RWPE1 (cell line): ENCODE measurements at regions not wholly inside any gene's neighbourhood (a gene's known extent, or its start where the extent isn't known, plus 50 kb on each side); places are given as distances from the start of the nearest gene placed in this dataset.
"Not testable (repeated sequence)": the region's sequence is repeated elsewhere in the genome, so short reads cannot be mapped to it uniquely, and the experiment has no call there.

Experiments
- CTCF ChIA-PET: fragments of 350-600 bp; sonication (Branson Sonifier 250); formaldehyde crosslinking; extraction: SDS; loops from one replicate; lab custom pipeline; 2021; lab: Yijun Ruan, JAX
- POLR2A ChIA-PET: fragments of 400-600 bp; formaldehyde crosslinking; extraction: SDS; loops from one replicate; lab custom pipeline; 2020; ENCODE audit warnings: antibody characterized with exemption; ENCODE audit not compliant: low non-redundant PET; lab: Yijun Ruan, JAX
- DNase-seq: peaks from one replicate; pipeline ENCODE4 v3.0.0; 2012; ENCODE audit warnings: low spot score
- H3K27ac ChIP-seq: fragments of 450-650 bp; 2 replicates; pipeline ENCODE4 v1.5.1; 2017
- TF ChIP-seq, protein P1 (sequence below): fragments of 450-650 bp; conservative IDR thresholded peaks from 2 replicates; pipeline ENCODE4 v1.5.1; 2017; ENCODE audit warnings: low read depth, mild to moderate bottlenecking

DNA sequence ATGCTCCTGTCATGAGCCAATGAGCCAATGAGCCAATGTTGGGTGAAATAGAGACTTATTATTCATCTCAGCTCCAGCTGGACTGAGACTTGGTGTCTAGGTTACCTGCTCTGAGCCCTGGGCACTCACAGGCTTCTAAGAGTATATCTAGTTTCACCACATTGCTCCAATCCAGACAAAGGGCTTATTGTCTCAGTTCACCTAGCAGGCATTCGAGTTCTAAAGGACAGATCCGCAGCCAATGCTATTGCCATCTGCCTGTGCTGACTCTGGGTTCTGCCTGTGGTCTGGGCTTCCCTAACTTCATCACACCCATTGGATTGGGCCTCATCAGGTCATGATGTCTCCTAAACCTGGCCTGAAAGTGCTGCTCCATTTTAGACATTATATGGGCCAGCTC lies 66.1 kb upstream of the HS3ST4 start:
- TF ChIP-seq, protein P1, sequence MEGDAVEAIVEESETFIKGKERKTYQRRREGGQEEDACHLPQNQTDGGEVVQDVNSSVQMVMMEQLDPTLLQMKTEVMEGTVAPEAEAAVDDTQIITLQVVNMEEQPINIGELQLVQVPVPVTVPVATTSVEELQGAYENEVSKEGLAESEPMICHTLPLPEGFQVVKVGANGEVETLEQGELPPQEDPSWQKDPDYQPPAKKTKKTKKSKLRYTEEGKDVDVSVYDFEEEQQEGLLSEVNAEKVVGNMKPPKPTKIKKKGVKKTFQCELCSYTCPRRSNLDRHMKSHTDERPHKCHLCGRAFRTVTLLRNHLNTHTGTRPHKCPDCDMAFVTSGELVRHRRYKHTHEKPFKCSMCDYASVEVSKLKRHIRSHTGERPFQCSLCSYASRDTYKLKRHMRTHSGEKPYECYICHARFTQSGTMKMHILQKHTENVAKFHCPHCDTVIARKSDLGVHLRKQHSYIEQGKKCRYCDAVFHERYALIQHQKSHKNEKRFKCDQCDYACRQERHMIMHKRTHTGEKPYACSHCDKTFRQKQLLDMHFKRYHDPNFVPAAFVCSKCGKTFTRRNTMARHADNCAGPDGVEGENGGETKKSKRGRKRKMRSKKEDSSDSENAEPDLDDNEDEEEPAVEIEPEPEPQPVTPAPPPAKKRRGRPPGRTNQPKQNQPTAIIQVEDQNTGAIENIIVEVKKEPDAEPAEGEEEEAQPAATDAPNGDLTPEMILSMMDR: no peak
- ChIA-PET POLR2A (no interaction called here), CTCF (interaction anchor here (0.7 kb wide), 1 partner anchor 252 kb away, joined by 4 read pairs; no protein-coding TSS in a partner anchor)
- DNase-seq: no peak
- H3K27ac ChIP-seq: no peak overlapping the region

DNA sequence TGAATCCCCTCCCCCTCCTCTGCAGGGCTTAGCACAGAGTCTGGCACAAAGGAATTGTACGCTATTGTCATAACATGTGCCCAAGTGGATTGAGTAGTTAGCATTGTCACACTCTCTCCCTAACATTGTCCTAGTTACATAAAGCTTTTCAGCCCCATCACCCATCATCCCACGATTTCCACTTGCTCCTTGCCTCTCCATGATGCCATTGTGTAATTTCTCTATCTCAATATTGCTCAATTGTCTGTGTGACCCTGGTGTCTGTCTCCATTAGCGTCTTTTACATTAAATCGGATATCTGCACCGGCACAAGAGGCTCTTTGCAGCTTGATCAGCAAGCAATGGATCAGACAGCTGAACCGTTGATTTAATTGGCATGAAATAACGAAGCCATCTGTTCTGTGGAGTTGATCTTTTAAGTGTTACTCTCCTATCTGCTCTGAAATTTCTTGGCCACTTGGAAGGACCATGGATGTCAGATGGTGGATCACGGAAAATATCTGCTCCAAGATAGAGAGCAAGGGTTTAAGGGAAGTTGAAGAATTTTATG lies 77.0 kb upstream of the HS3ST4 start:
- no peak overlapping the region for H3K27ac ChIP-seq
- ChIA-PET CTCF (no interaction called here), POLR2A (no interaction called here)
- TF ChIP-seq, protein P1: no peak
- DNase-seq: no peak

DNA sequence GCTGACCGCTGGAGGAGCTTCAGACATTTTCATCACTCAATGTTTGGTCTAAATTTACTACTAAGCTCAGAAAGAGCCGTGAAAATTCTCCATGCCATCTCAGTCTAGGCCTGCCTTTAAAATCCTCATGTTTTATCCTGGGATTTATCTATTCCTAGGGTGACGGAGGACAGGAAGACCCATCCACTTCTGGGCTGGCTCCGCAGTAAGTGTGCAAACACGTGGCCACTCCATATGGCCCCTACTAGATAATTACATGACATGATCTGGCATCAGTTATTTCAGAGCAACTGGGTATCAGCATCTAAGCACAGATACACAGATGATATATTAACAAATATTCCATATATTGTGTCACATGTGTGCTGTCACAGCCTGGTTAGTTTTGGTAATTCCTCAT lies 77.8 kb upstream of the HS3ST4 start:
- CTCF ChIA-PET: interaction anchor here (0.5 kb wide), 1 partner anchor 239 kb away, joined by 3 read pairs; no protein-coding TSS in a partner anchor
- no peak overlapping the region for H3K27ac ChIP-seq
- TF ChIP-seq, protein P1: no peak
- no peak for DNase-seq
- POLR2A ChIA-PET: no interaction called here

DNA sequence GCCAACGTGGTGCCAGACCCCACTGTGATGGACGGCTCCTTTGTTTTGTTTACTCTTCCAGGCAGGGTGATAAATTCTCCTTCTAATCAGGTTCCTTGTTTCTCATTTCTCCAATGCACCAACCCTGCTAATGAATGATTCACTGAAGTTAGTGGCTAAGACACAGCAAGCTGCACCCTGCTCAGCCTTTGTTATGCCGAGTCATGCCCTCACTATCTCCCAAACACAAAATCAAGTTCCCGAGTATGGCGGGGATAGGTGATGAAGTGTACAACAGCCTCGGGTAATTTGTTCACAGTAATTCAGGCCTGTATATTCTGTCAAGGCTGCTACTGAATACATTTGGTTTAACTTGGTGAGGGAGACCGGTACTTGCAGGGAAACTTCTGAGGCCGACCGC lies 83.8 kb upstream of the HS3ST4 start:
- POLR2A ChIA-PET: no interaction called here
- no peak for DNase-seq
- CTCF ChIA-PET: no interaction called here
- no peak overlapping the region for H3K27ac ChIP-seq
- TF ChIP-seq, protein P1: no peak

DNA sequence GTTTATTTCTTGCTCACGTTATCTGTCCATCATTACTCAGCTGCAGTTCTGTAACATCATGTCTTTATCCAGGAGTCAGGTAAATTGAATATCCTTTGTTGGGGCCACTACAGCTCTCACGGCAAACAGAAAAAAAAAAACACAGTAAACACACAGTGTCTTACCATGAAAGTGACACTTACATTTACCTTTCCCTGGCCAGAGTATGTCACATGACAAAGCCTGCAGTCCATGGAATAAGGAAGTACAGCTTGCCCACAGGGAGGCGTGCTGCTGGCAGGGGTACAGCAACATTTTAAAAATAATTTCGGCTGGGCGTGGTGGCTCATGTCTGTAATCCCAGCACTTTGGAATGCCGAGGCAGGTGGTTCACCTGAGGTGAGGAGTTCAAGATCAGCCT lies 85.7 kb upstream of the HS3ST4 start:
- TF ChIP-seq, protein P1: no peak
- no peak for DNase-seq
- POLR2A ChIA-PET: no interaction called here
- H3K27ac ChIP-seq: no peak overlapping the region
- CTCF ChIA-PET: no interaction called here

DNA sequence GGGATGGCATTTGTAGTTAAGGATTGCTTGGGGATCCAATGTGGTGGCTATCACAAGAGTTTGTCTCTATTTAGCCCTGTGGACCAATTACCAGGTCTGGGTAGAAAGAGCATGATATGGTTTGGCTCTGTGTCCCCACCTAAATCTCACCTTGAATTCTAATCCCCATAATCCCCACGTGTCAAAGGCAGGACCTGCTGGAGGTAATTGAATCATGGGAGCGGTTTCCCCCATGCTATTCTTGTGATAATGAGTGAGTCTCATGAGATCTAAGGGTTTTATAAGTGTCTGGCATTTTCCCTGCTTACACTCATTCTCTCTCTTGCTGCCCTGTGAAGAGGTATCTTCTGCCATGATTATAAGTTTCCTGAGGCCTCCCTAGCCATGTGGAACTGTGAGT lies 86.4 kb upstream of the HS3ST4 start:
- DNase-seq: no peak
- H3K27ac ChIP-seq: no peak overlapping the region
- ChIA-PET CTCF (no interaction called here), POLR2A (no interaction called here)
- TF ChIP-seq, protein P1: no peak

DNA sequence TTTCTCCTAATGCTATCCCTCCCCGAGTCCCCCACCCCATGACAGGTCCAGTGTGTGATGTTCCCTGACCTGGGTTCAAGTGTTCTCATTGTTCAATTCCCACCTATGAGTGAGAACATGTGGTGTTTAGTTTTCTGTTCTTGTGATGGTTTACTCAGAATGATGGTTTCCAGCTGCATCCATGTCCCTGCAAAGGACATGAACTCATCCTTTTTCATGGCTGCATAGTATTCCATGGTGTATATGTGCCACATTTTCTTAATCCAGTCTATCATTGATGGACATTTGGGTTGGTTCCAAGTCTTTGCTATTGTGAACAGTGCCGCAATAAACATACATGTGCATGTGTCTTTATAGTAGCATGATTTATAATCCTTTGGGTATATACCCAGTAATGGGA lies 90.5 kb upstream of the HS3ST4 start:
- DNase-seq, POLR2A ChIA-PET, CTCF ChIA-PET: not testable (repeated sequence)

More for the DNA sequence above, 90.5 kb upstream of the HS3ST4 start:
- H3K27ac ChIP-seq: not testable (repeated sequence)
